GM21619 (cell line): ENCODE measurements at regions not wholly inside any gene's neighbourhood (a gene's known extent, or its start where the extent isn't known, plus 50 kb on each side); places are given as distances from the start of the nearest gene placed in this dataset.

ENCODE experiments used
- ATAC-seq: cut with Tn5 transposase; IDR thresholded peaks from one replicate; pipeline ENCODE4 v1.9.1; 2021; ENCODE audit not compliant: unreplicated experiment

- no peak for ATAC-seq
These were observed 209.0 kb downstream of the TTLL2 start for GRCh38 chr6:167533851-167534250.

DNA sequence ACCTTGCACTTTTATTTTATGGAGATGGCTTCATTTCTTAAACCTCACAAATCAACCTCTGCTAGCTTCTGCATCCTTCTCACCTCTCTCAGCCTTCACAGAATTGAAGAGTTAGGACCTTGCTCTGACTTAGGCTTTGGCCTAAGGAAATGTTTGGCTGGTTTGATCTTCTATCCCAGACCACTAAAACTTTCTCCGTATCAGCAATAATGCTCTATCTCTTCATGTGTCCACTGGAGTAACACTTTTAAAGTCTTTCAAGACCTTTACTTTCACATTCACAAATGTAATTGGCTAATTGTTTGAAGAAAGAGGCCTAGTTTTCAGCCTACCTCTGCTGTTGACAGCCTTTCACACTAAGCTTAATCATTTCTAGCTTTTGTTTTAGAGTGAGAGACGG lies 212.9 kb downstream of the TTLL2 start:
- no peak for ATAC-seq

GRCh38 chr6:167538746-167539145 lies 213.9 kb downstream of the TTLL2 start:
- no peak for ATAC-seq

DNA sequence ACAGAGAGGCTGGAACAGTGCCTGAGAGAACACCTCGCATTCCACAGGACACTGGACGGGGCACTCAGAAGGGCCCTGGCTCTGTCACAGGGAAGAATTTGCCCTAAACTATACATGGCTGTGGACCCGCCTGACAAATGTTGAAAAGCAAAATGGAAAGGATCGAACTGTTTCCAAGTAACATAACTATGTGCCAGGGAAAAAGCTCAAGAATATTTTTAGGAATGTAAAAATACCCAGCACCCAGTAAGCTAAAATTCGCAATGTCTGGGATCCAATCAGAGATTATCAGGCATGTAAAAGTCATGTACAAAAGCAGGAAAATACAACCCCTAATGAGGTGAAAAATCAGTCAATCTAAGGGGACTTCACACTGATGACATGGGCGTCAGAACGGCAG lies 215.9 kb downstream of the TTLL2 start:
- ATAC-seq: no peak

DNA sequence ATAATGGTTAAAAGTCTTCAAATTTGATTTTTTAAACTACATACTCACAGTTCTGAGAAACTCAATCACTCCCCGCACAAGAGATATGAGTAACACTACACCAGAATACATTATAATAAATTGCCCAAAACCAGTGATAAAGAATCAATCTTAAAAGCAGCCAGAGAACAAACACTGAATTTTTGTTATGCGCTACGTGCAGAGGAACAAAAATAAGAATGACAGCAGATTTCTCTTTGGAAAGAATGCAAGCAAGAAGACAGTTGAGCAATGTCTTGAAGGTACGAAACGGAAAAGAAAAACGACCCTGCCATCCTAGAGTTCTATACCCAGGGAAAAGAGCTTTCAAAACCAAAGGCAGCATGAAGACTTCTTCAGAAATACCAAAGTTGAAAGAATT lies 216.7 kb downstream of the TTLL2 start:
- ATAC-seq: no peak

DNA sequence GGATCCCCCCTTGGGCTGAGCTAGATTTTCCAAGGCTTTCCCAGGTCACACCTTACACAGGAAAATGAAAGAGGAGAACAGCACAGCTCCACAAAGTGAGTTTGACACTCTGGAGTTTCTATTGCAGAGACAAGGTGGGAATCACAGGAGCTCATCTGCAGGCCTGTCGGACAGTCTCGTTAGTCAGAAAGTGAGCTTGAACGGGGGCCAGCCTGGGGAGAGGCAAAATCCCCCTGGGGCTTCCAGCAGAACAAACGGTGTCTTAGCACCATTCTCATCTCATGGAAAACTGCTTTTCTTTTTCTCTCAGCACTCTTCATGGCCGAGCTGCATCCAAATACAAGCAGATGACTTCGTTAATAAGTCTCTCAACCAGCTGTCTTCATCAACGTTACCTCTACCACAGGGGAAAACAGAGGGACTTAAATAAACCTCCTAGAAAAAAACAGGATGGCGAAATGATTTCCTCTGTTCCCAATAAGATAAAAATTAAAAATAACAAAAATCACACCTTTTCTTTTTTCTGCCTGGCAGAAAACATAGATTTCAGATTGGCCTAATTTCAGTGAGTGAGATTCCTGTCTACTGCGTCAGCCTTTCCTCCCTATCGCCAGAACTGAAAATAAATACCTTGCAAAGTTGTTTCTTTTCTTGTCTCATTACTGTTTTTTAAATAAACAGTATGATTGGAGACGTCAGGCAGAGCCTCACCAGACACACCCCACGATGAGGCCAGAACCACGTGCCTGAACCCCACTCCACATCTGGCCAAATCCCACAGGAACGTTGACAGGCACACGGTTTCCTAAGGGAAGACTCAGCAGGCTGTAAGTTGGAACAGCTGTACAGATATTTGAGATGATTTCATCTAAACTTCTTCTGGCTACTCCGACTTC lies 219.0 kb downstream of the TTLL2 start:
- ATAC-seq: no peak

DNA sequence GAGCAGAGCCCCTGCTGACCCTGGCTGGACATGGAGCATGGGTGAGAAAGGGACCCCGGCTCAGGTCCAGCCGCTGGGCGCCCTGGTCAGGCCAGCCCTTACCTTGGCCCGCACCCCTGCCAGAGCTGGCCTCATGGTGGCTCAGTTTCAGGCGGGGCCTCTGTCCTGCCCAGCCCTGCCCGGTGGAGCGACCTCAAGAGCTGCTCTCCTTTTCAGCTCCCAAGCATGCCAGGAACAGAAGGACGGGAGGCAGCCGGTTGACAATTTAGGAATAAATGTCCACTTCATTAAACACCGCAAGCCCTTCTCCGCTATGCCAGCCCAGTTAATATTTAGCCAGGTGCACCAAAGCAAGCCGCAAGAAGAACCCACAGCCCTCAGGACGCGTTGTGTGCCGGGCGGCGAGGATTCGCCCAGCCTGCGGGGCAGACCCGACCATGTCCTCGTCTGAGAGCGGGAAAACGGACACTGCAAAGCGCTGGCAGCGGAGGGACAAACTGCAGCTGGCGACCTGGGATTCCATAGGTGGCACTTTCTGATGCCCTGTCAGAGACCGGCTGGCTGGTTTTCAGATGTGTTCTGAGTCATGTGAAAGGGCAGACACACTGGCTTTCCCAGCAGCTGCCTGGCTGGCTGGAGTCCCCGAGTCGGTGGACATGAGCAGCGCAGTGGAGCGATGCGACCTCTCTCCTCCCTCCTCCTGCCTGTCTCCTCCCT lies 221.9 kb downstream of the TTLL2 start:
- ATAC-seq: no peak

- ATAC-seq: no peak
These were observed 222.4 kb downstream of the TTLL2 start for GRCh38 chr6:167547328-167547692.

GRCh38 chr6:167547751-167548150 lies 222.9 kb downstream of the TTLL2 start:
- no peak for ATAC-seq

DNA sequence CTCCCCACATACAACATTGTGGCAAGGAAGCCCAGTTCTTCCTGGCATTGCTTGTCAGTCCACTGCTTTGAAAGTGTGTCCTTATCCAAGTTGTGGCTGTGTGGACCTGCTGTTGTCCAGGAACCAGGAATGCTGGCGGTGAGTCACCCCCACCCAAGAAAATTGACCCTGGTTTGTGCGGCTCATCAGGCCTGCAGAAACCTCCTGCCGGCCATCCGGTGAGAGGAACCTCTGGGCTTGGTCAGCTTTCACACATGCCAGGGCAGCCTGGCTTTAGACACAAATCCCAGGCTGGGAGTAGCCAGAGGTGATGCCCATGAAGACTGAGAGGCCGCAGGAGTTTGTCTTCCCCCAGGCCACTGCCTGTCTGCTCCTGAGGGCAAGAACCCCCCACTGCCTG lies 223.6 kb downstream of the TTLL2 start:
- ATAC-seq: no peak

GRCh38 chr6:167549213-167549612 lies 224.3 kb downstream of the TTLL2 start:
- no peak for ATAC-seq

GRCh38 chr6:167550941-167551627 lies 226.2 kb downstream of the TTLL2 start:
- ATAC-seq: no peak

DNA sequence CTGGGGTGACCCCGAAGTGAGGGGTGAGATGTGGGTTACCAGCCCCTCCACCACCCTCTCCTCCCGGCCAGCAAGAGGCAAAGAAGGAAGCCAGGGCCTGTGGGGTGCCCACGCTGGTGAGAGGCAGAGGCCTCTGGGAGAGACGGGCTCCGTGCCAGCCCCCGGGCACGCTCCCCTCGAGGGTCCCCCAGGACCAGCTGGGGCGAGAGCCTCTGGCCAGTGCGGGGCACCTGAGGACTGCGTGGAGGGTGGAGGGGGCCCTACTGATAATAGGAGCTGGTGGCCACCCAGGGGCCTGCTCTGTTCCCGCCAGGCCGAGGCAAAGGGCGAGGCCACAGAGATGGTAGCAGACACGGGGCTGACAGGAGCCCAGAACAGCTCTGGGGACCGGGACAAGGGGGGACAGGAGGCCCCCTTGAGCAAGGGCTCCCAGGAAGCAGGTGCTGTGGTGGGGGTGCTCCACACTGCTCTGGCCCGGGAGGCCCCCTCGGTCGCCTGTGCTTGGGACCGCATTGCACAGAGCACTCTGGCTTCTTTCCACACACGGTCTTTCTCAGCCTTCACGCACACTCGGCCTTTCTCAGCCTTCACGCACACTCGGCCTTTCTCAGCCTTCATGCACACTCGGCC lies 226.9 kb downstream of the TTLL2 start:
- ATAC-seq: no peak

DNA sequence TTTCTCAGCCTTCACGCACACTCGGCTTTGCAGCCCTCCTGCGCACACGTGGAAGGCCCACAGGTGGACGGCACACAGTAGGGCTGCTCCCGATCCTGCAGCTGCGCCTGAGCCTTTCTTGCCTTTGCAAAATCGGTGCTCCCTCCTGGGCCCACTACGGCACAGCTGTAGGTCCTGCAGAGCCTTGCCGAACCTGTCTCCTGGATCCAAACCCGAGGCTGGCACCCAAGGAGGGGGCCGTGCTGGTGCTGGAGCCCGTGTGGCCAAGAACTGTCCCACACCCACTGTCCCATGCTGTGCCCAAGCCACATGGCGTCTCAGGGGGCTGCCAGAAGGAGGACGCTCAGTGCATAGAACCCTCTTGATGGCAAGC lies 227.4 kb downstream of the TTLL2 start:
- ATAC-seq: no peak

- no peak for ATAC-seq
These were observed 228.3 kb downstream of the TTLL2 start for GRCh38 chr6:167552961-167553735.

DNA sequence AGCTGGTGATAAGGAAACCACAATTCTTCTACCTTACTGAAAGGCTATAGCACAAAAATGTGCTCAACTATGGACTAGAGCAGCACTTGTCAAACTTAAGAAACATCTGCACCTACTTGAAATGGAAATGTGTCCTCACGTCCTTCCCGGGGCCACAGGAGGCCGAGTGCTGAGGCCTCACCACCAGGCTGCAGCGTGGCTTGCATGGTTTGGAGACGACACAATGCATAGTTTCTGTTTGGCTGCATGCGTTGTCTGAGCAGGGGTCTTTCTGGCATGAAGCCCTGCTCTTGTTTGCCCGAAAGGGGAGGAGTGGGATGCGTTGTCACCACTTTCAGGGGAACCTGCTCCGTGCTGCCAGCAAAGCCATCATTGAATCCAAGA lies 228.8 kb downstream of the TTLL2 start:
- ATAC-seq: no peak

DNA sequence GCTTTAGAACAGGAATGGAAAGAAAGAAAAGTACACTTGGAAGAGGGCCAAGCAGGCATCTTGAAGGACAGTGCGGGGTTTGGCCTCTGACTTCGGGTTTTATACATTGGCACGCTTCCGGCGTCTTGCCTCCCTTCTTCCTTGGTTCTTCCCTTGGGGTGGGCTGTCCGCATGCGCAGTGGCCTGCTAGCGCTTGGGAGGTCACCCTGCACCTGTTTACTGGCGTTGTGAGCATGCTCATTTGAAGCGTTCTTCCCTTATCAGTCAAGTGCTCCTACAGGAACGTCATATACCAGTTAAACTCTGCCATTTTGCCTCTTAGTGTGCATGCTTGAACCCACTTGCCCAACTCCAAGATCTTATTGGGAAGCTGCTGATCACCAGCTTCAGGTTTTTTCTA lies 230.0 kb downstream of the TTLL2 start:
- ATAC-seq: no peak

- no peak for ATAC-seq
These were observed 230.9 kb downstream of the TTLL2 start for GRCh38 chr6:167555836-167556235.

DNA sequence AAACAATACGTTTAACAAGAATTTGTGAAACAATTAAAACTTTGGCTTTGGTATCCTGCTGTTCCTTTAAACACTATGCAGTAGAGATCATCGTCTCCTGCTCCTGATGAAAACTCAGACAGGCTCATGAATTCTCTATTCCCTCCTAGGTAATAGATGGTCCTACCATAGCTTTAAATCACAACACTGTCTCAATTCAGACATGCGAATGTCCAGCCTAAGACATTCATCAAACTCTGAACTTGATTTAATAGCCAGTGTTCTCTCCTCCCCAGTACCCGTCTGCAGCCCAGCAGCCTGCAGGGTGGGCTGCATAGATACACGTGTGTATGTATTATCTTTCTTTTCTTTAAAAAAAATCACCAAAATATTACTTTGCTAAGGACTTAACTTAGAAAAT lies 232.8 kb downstream of the TTLL2 start:
- ATAC-seq: no peak

GRCh38 chr6:167558246-167559177 lies 233.6 kb downstream of the TTLL2 start:
- no peak for ATAC-seq
